Activated naive CD4-positive, alpha-beta T cell treated with anti-CD3 and anti-CD28 coated beads, Interleukin-2, amount 10 ng/mL, durations not matched to agents 7 days and 5 days (primary cell): ENCODE measurements at regions not wholly inside any gene's neighbourhood (a gene's known extent, or its start where the extent isn't known, plus 50 kb on each side); places are given as distances from the start of the nearest gene placed in this dataset.

Source experiments
- CTCF ChIA-PET: fragments of 350-600 bp; sonication (Branson Sonifier 250); formaldehyde crosslinking; loops from one replicate; lab custom pipeline; 2021; ENCODE audit warnings: antibody characterized with exemption; lab: Charles Lee
- DNase-seq: peaks from one replicate; pipeline ENCODE4 v3.0.0-alpha.2; 2020
- H3K27ac Mint-ChIP-seq: one replicate; pipeline ENCODE4 v1.8.0; 2021; ENCODE audit warnings: mild to moderate bottlenecking, moderate library complexity, mixed read lengths
- H3K27me3 Mint-ChIP-seq: one replicate; pipeline ENCODE4 v1.8.0; 2021; ENCODE audit warnings: mild to moderate bottlenecking, mixed read lengths
- H3K36me3 Mint-ChIP-seq: one replicate; pipeline ENCODE4 v1.8.0; 2021; ENCODE audit warnings: mixed read lengths
- H3K4me1 Mint-ChIP-seq: one replicate; pipeline ENCODE4 v1.8.0; 2021; ENCODE audit warnings: mixed read lengths
- H3K4me3 Mint-ChIP-seq: one replicate; pipeline ENCODE4 v1.8.0; 2021; ENCODE audit warnings: mild to moderate bottlenecking, moderate library complexity, mixed read lengths
- H3K9me3 Mint-ChIP-seq: one replicate; pipeline ENCODE4 v1.8.0; 2021; ENCODE audit warnings: mixed read lengths

DNA sequence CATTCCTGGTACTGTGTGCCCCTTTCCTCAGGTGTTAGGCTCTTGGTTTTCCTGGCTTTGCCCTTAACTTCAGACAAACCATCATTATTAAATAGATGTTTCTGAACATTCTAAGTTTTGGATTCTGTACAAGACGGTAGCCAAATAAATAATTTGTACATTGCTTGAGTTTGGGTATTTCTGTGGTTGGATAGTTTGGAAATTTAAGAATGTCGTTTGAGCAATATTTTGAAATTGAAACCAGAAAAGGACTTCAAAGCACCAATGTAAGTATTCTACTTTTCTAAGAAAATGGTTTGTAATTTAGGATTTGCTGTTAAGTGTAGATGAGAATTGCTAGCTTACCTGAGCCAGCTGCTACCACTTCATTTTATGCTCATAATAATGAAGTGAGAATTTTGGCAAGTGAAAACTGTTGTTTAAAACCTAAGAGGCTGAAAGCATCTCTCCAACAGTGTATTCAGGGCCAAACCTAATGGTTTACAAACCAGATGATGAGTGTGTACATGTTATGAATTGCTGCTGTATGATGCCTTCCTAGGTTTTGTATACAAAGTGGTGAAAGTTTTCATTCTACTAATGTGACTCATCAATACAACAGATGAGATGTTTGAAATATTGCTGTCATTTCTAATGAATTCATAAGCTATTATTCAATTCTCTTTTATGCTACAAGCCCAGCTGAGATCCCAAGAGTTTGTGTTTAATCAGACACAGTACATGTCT lies 181.5 kb upstream of the PRKD1 start:
- Mint-ChIP-seq H3K9me3 (peaks cover 6% of the 10 kb centered on the region), H3K27ac (no peak overlapping the region), H3K4me3 (no peak overlapping the region), H3K4me1 (no peaks in the 10 kb centered on the region), H3K27me3 (no peaks in the 10 kb centered on the region), H3K36me3 (no peaks in the 10 kb centered on the region)
- CTCF ChIA-PET = no interaction called here
- no peak for DNase-seq

DNA sequence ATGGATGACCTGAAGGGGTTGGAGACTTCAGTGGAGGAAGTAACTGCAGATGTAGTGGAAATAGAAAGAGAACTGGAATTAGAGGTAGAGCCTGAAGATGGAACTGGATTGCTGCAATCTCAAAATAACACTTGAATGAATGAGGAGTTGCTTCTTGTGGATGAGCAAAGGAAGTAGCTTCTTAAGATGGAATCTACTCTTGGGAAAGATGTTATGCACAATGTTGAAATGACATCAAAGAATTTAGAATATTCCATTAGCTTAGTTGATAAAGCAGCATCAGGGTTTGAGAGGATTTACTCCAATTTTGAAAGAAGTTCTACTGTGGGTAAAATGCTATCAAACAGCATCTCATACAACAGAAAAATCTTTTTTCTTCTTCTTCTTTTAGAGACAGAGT lies 186.4 kb upstream of the PRKD1 start:
- Mint-ChIP-seq H3K9me3 (peaks cover 2% of the 10 kb centered on the region), H3K4me3 (no peak overlapping the region), H3K27me3 (no peaks in the 10 kb centered on the region), H3K27ac (no peak overlapping the region), H3K36me3 (no peaks in the 10 kb centered on the region), H3K4me1 (no peaks in the 10 kb centered on the region)
- no peak for DNase-seq
- CTCF ChIA-PET = no interaction called here

DNA sequence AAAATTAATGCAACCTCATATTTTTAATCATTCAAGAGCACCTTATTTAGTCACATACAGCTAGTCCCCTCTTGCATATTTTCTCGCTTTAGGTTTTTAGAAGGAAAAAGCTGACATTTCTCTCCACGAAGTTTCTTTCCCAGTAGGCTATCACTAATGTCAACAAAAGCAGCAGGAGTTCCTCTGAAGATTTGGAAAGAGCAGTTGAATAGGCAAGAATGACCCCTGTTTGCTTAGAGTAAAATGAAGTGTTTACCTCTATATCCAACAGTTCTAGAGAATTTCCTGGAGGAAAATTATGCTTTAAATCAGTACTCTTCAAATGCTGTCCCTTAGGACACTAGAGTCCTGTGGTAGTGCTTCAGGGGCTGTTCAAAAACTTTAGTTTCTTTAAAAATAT lies 188.1 kb upstream of the PRKD1 start:
- no peak for DNase-seq
- CTCF ChIA-PET = no interaction called here
- H3K4me3 Mint-ChIP-seq = no peak overlapping the region
- no peaks in the 10 kb centered on the region for H3K27me3 Mint-ChIP-seq
- H3K9me3 Mint-ChIP-seq = no peaks in the 10 kb centered on the region
- H3K27ac Mint-ChIP-seq = no peak overlapping the region
- no peaks in the 10 kb centered on the region for H3K36me3 Mint-ChIP-seq
- H3K4me1 Mint-ChIP-seq = no peaks in the 10 kb centered on the region

DNA sequence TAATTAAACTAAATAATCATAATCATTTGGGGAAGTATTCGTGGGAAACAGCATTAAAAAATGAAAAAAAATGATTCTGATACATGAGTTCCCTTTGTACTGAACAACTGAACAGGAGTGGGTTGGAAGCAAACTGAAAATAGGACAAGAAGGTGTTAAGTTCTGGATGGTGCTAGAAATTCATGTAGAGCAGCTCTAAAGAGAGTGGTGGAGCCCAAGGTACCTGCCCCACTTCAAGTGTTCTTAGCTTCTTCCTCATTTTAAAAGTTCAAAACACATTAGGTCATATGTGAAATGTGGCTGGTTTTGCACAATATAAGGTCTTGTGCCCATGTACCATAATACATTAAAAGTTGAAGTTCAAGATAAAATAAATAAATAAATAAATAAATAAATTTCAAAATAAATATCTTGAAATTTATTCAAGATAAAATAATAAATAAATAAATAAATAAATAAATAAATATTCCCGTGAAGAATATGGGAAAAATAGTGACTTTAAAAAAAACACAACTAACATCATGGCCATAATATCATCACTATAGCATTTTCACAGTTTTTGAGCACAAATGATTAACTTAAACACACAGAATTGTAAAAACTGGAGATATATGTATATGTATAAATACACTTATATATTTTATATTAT lies 191.5 kb upstream of the PRKD1 start:
- DNase-seq = no peak
- Mint-ChIP-seq H3K4me1 (no peaks in the 10 kb centered on the region), H3K4me3 (no peak overlapping the region), H3K27ac (no peak overlapping the region), H3K27me3 (no peaks in the 10 kb centered on the region), H3K9me3 (no peaks in the 10 kb centered on the region), H3K36me3 (no peaks in the 10 kb centered on the region)
- CTCF ChIA-PET = no interaction called here

DNA sequence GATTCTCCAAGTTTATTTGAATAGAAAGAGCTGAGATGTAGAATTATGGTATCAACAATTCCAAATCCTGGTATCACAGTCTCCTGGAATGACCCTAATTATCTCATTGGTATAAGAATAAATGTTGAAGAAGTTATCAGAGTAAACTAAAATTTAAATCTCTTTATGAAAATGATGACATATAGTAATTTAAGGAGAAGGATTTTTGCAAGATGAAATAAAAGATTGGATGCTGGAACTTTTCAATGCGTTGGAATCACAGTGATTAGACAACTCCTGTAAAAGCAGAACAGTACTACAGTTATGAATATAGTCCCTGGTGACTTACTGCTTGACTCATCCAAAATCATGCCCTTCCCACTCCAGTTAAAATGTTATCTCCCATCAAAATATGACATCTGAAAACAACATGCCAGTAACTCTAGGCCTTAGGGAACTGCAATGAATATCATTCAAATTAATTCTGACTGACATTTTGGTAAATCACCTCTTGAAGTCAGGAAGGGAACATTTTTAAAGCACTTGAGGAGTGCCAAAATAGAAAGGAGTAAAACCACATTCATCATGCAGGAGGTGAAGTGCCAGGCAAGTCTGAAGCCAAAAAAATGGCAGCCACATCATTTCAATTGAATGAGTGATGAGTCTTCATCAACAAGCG lies 197.8 kb upstream of the PRKD1 start:
- H3K4me1 Mint-ChIP-seq = no peaks in the 10 kb centered on the region
- DNase-seq = no peak
- H3K36me3 Mint-ChIP-seq = no peaks in the 10 kb centered on the region
- CTCF ChIA-PET = no interaction called here
- H3K27me3 Mint-ChIP-seq = no peaks in the 10 kb centered on the region
- H3K4me3 Mint-ChIP-seq = no peak overlapping the region
- no peak overlapping the region for H3K27ac Mint-ChIP-seq
- peaks cover 5% of the 10 kb centered on the region for H3K9me3 Mint-ChIP-seq

DNA sequence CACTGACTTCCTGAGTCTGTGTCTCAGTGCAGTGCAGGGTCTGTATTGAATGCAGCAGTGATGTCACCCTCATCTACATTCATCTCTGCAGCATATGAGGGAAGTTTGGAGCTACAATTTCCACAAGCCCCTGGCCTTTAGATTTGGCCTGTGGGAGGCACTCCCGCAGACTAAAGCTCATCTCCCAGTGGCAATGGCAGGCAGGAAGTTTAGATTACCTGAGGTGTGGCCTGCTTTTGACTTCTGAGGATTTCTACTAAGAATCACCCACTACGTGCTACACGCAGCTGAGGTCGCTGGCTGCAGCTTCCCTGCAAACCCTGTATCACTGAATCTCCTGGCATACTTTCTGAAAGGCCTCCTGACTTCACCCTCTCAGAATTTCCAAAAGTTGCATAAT lies 202.2 kb upstream of the PRKD1 start:
- DNase-seq = no peak
- no peaks in the 10 kb centered on the region for H3K4me1 Mint-ChIP-seq
- H3K27ac Mint-ChIP-seq = no peak overlapping the region
- H3K27me3 Mint-ChIP-seq = no peaks in the 10 kb centered on the region
- peaks cover 5% of the 10 kb centered on the region for H3K9me3 Mint-ChIP-seq
- no peak overlapping the region for H3K4me3 Mint-ChIP-seq
- no peaks in the 10 kb centered on the region for H3K36me3 Mint-ChIP-seq
- CTCF ChIA-PET = no interaction called here

DNA sequence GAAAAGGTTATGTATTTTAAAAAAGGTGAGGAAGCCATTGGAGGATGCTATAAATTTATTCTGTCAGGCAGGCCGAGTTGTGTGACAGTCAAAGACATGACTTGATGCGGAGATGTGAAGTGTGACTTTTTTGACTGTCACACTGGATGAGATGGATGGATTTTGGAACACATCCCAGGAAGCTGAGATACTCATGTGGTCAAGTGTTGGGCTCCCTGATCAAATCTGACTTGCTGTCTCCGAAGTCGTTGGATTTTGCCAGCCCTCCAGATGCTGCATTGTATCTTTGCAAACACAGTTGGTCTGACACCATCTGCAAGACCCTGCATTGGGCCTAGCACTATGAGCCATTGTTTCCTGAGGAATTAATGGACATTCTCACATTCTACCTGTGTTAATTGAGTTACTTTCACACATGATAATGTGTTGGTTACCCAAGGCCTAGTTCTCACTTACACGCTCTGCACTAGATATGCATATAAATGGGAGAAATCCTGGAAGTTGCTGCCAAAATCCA lies 204.0 kb upstream of the PRKD1 start:
- H3K9me3 Mint-ChIP-seq = peaks cover 2% of the 10 kb centered on the region

DNA sequence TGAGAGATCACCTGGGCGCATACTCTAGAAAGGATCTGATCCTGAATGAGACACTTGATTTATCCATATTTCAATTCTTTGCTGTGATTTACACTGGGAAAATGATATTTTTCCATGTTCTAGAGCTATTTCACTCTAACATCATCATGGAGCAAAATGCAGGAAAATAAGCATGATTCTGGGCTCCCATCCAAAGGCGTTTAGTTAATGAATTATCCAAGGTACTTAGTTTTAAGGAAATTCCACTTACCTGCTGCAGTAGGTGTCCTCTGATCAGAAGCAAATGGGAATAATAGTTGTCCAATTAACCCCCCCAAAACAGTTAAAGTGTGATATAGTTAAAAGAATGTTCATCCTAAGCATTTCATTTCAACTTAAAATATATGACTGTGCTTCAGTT lies 204.5 kb upstream of the PRKD1 start:
- CTCF ChIA-PET = no interaction called here
- no peak overlapping the region for H3K4me3 Mint-ChIP-seq
- no peaks in the 10 kb centered on the region for H3K9me3 Mint-ChIP-seq
- DNase-seq = no peak
- H3K36me3 Mint-ChIP-seq = no peaks in the 10 kb centered on the region
- H3K27ac Mint-ChIP-seq = no peak overlapping the region
- H3K27me3 Mint-ChIP-seq = no peaks in the 10 kb centered on the region
- no peaks in the 10 kb centered on the region for H3K4me1 Mint-ChIP-seq

More for the DNA sequence above, 204.0 kb upstream of the PRKD1 start:
- H3K4me1 Mint-ChIP-seq = no peaks in the 10 kb centered on the region
- no peak overlapping the region for H3K4me3 Mint-ChIP-seq
- CTCF ChIA-PET = no interaction called here
- no peaks in the 10 kb centered on the region for H3K36me3 Mint-ChIP-seq
- H3K27me3 Mint-ChIP-seq = no peaks in the 10 kb centered on the region
- H3K27ac Mint-ChIP-seq = no peak overlapping the region
- no peak for DNase-seq

DNA sequence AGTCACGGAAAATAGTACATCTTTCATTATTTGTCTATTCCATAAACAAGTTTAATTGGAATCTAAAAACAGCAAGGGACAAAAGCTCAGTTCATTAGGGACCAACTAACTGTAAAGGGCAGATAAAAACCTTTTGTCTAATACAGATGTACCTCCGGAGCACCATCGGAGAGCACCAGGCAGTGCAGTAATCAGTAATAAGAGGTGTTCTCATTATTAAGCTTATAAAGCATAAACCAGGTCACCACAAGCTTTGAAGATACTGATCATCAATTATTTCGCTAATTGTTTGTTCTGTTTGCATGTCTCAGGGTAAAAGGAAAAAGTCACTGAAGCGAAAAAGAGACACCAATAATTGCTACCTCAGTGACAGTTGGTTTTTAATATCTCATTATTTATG lies 207.3 kb upstream of the PRKD1 start:
- no peaks in the 10 kb centered on the region for H3K9me3 Mint-ChIP-seq
- no peaks in the 10 kb centered on the region for H3K4me1 Mint-ChIP-seq
- no peak overlapping the region for H3K27ac Mint-ChIP-seq
- CTCF ChIA-PET = no interaction called here
- no peaks in the 10 kb centered on the region for H3K27me3 Mint-ChIP-seq
- H3K36me3 Mint-ChIP-seq = no peaks in the 10 kb centered on the region
- no peak for DNase-seq
- H3K4me3 Mint-ChIP-seq = no peak overlapping the region

DNA sequence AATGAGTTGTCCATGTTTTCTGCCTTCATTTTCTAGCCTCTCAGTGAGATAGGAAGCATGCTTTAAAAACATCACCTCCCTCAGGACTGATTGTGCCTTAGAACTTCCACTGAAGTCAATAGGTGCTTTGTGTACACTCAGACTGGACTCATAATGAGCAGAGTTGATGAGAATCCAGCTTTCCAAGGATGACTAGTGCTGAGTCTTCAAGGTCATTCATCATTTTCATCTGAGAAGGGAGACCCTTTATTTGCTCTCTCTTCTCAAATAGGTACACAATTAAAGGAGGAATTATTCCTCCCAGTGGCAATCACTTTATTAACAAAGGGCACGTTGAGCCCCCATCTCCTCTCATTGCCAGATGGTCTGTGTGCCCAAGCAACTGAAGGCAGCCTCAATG lies 210.9 kb upstream of the PRKD1 start:
- H3K27ac Mint-ChIP-seq = no peak overlapping the region

DNA sequence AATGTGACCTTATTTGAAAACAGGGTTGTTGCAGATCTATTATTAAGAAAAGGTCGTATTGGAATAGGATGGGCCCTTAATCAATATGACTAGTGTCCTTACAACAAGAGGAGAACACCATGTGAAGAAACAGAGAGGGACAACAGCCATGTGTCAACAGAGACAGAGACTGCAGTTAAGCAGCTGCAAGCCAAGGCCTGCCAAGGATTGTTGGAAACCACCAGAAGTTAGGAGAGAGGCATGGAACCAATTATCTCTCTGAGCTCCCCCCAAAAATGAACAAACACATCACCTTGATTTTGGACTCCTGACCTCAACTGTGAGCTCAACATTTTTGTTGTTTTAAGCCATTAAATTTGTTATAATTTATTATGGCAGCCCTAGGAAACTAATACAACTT lies 214.6 kb upstream of the PRKD1 start:
- Mint-ChIP-seq H3K9me3 (peaks cover 17% of the 10 kb centered on the region), H3K27ac (no peak overlapping the region), H3K4me1 (no peaks in the 10 kb centered on the region), H3K4me3 (no peak overlapping the region), H3K27me3 (no peaks in the 10 kb centered on the region), H3K36me3 (no peaks in the 10 kb centered on the region)
- no peak for DNase-seq
- CTCF ChIA-PET = no interaction called here

More for the DNA sequence above, 210.9 kb upstream of the PRKD1 start:
- Mint-ChIP-seq H3K4me3 (no peak overlapping the region), H3K4me1 (no peaks in the 10 kb centered on the region), H3K27me3 (no peaks in the 10 kb centered on the region), H3K9me3 (no peaks in the 10 kb centered on the region), H3K36me3 (no peaks in the 10 kb centered on the region)
- DNase-seq = no peak
- CTCF ChIA-PET = no interaction called here

DNA sequence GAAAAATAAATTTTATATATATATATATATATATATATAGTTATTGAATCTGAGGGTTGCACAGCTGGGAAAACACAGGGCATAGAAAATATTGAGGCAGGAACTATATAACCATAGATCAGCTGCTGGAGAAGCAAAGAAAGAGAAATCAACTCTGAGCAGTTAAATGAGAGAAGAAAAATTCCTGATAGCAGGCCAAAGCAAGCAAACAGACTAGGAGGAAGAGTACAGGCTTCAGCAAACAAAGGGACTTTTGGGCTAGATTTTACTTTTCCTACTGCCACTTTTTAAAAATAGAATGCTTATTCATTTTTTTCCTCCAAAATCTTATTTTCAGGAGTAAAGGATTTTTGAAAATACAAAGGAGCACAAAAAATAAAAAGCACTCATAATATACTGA lies 216.0 kb upstream of the PRKD1 start:
- DNase-seq = no peak
- no peaks in the 10 kb centered on the region for H3K36me3 Mint-ChIP-seq
- H3K4me3 Mint-ChIP-seq = no peak overlapping the region
- CTCF ChIA-PET = no interaction called here
- H3K9me3 Mint-ChIP-seq = peaks cover 19% of the 10 kb centered on the region
- no peaks in the 10 kb centered on the region for H3K27me3 Mint-ChIP-seq
- H3K4me1 Mint-ChIP-seq = no peaks in the 10 kb centered on the region
- H3K27ac Mint-ChIP-seq = no peak overlapping the region

DNA sequence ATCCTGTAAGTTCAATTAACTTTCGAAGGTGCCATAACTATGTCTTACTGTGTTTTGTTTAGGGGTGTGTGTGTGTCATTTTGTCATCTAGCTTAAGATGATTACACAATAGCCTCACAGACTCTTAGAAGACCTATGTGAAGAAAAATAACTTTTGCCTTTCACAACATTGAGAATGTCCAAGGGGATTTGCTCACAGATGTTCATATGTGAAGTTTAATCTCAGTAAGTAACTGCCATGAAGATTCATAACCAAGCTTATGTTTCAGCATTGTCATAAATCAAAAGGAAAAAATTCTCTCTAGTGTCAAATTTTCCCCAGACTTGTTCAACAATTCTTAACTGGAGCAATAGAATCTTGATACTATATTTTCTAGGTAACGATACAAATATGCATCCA lies 226.1 kb upstream of the PRKD1 start:
- H3K4me1 Mint-ChIP-seq = no peaks in the 10 kb centered on the region
- no peaks in the 10 kb centered on the region for H3K36me3 Mint-ChIP-seq
- no peak for DNase-seq
- no peak overlapping the region for H3K4me3 Mint-ChIP-seq
- CTCF ChIA-PET = no interaction called here
- H3K9me3 Mint-ChIP-seq = peaks cover 6% of the 10 kb centered on the region
- no peaks in the 10 kb centered on the region for H3K27me3 Mint-ChIP-seq
- no peak overlapping the region for H3K27ac Mint-ChIP-seq

DNA sequence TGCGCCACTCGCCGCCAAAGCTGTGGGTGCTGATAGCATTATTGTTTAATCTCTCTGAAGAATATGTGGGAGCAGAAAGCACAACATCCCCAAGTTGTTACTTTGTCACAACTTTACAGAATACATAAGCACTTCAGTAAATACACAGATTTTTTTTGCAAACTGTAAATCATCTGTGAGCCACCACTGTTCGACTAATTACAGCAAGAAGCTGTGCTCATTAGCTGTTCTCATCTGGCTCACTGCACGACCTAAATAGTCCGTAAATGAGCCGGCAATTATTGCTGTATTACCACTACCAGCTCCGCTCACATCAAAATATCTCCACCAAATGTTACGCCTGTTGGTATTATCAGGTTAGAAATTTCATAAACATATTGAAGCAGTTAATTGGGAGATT lies 228.9 kb upstream of the PRKD1 start:
- peaks cover 4% of the 10 kb centered on the region for H3K9me3 Mint-ChIP-seq
- DNase-seq = no peak
- no peaks in the 10 kb centered on the region for H3K36me3 Mint-ChIP-seq
- H3K4me3 Mint-ChIP-seq = no peak overlapping the region
- no peaks in the 10 kb centered on the region for H3K27me3 Mint-ChIP-seq
- H3K4me1 Mint-ChIP-seq = no peaks in the 10 kb centered on the region
- CTCF ChIA-PET = no interaction called here
- H3K27ac Mint-ChIP-seq = no peak overlapping the region

DNA sequence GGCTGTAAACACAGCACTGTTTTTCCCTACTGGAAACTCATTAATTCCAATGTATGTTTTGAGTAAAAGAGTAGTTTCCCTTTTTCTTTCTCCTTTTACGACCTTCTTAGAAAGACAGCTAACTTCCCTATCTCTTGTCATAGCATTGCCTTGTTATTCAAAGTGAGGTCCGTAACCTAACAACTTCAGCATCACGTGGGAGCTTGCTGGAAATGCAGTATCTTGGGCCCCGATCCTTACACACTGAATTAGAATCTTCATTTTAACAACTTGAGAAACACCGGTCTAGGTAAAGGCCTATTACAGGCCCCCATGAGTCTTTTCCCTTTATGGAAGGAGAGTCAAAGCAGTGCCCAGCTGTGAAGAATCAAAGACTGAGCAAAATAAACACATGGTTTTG lies 230.7 kb upstream of the PRKD1 start:
- Mint-ChIP-seq H3K9me3 (peaks cover 4% of the 10 kb centered on the region), H3K4me3 (no peak overlapping the region), H3K36me3 (no peaks in the 10 kb centered on the region), H3K27me3 (no peaks in the 10 kb centered on the region), H3K4me1 (no peaks in the 10 kb centered on the region), H3K27ac (no peak overlapping the region)
- CTCF ChIA-PET = no interaction called here
- no peak for DNase-seq
